Vagina (tissue), 2 donors: ENCODE measurements at regions not wholly inside any gene's neighbourhood (a gene's known extent, or its start where the extent isn't known, plus 50 kb on each side); places are given as distances from the start of the nearest gene placed in this dataset.

ENCODE experiments used
- DNase-seq, 2 donors: peaks; one replicate each; pipeline ENCODE4 v3.0.0-alpha.2; 2017; ENCODE audit errors: extremely low spot score in 2 of 2
- H3K27ac ChIP-seq: fragments of 200-600 bp; sonication (generic); one replicate; pipeline ENCODE4 v1.5.1; 2019
- H3K27me3 ChIP-seq: fragments of 200-600 bp; sonication (generic); one replicate; pipeline ENCODE4 v1.5.1; 2019
- H3K36me3 ChIP-seq, 2 donors: fragments of 200-600 bp; sonication (generic); one replicate each; pipeline ENCODE4 v1.5.1; 2017 to 2019
- H3K4me1 ChIP-seq: fragments of 200-600 bp; sonication (generic); one replicate; pipeline ENCODE4 v1.5.1; 2019
- H3K4me3 ChIP-seq, 2 donors: fragments of 200-600 bp; sonication (generic); 1 replicate in 1 of 2; 2 replicates in 1 of 2; pipeline ENCODE4 v1.5.1; 2016 to 2019
- H3K9me3 ChIP-seq: fragments of 200-600 bp; sonication (generic); one replicate; pipeline ENCODE4 v1.5.1; 2019
- POLR2A ChIP-seq, 2 donors: fragments of 450-650 bp; IDR thresholded peaks; one replicate each; pipeline ENCODE4 v1.6.1; 2017; ENCODE audit warnings: antibody characterized with exemption in 2 of 2, mild to moderate bottlenecking in 2 of 2, moderate library complexity in 2 of 2
- POLR2AphosphoS5 ChIP-seq, 2 donors: sonication (generic); formaldehyde crosslinking; IDR thresholded peaks; one replicate each; pipeline ENCODE4 v1.9.0; 2017; ENCODE audit warnings: antibody characterized with exemption in 2 of 2, mild to moderate bottlenecking in 2 of 2, low read depth in 1 of 2; ENCODE audit not compliant: insufficient read depth in 1 of 2
- intact Hi-C: fragments of 100-400 bp; cut with DNase I; formaldehyde crosslinking; loops from one replicate; pipeline ENCODE4 v1.15.1; 2023
- TF ChIP-seq, protein P1 (sequence below), 3 experiments: fragments of 450-650 bp in 2 of 3; fragments of 200-600 bp in 1 of 3; sonication (generic) in 1 of 3; IDR thresholded peaks; one replicate each; pipeline ENCODE4 v1.5.1; 2017 to 2019; ENCODE audit warnings: antibody characterized with exemption in 3 of 3, mild to moderate bottlenecking in 2 of 3, moderate library complexity in 2 of 3

- H3K9me3 ChIP-seq: no peaks in the 10 kb centered on the region
- H3K27ac ChIP-seq: no peak overlapping the region
- no peak for DNase-seq
- H3K36me3 ChIP-seq: no peaks in the 10 kb centered on the region
- no peak overlapping the region for H3K4me3 ChIP-seq
- TF ChIP-seq, protein P1, sequence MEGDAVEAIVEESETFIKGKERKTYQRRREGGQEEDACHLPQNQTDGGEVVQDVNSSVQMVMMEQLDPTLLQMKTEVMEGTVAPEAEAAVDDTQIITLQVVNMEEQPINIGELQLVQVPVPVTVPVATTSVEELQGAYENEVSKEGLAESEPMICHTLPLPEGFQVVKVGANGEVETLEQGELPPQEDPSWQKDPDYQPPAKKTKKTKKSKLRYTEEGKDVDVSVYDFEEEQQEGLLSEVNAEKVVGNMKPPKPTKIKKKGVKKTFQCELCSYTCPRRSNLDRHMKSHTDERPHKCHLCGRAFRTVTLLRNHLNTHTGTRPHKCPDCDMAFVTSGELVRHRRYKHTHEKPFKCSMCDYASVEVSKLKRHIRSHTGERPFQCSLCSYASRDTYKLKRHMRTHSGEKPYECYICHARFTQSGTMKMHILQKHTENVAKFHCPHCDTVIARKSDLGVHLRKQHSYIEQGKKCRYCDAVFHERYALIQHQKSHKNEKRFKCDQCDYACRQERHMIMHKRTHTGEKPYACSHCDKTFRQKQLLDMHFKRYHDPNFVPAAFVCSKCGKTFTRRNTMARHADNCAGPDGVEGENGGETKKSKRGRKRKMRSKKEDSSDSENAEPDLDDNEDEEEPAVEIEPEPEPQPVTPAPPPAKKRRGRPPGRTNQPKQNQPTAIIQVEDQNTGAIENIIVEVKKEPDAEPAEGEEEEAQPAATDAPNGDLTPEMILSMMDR (IDR thresholded peaks at IDR 0.05): no peak
- TF ChIP-seq POLR2AphosphoS5 (IDR thresholded peaks at IDR 0.05; ENCODE audit: insufficient read depth in 1 of 2, low read depth in 1 of 2) (no peak), POLR2A (IDR thresholded peaks at IDR 0.05) (no peak)
- peaks cover 7% of the 10 kb centered on the region for H3K4me1 ChIP-seq
- intact Hi-C loops: no loop called here
- no peaks in the 10 kb centered on the region for H3K27me3 ChIP-seq
Observed at GRCh38 chr2:60282886-60283285, 270.6 kb downstream of the BCL11A start.

DNA sequence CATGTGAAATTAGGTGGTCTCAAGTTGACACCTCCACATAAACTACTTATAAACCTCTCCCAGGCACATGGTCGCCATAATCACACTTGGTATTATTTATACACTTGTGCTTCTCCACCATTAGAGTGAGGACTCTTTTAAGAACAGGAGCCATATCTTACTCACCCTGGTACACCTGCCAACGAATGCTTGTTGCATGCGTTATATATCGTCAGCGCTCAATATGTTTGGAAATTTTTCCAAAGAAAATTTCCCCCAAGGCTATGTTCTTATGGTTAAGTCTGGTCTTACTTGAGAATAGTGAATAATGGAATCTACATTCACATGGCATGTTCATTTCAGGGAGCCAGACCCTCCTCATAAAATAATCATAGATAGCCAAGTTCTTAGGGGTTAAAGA lies 271.7 kb downstream of the BCL11A start:
- no peaks in the 10 kb centered on the region for H3K27me3 ChIP-seq
- intact Hi-C loops: no loop called here
- no peak for DNase-seq
- no peaks in the 10 kb centered on the region for H3K9me3 ChIP-seq
- H3K27ac ChIP-seq: no peak overlapping the region
- H3K4me1 ChIP-seq: peaks cover 7% of the 10 kb centered on the region
- no peak overlapping the region for H3K4me3 ChIP-seq
- TF ChIP-seq POLR2A (IDR thresholded peaks at IDR 0.05): no peak
- no peak for TF ChIP-seq POLR2AphosphoS5 (IDR thresholded peaks at IDR 0.05; ENCODE audit: insufficient read depth in 1 of 2, low read depth in 1 of 2)
- TF ChIP-seq, protein P1 (IDR thresholded peaks at IDR 0.05): no peak
- no peaks in the 10 kb centered on the region for H3K36me3 ChIP-seq

DNA sequence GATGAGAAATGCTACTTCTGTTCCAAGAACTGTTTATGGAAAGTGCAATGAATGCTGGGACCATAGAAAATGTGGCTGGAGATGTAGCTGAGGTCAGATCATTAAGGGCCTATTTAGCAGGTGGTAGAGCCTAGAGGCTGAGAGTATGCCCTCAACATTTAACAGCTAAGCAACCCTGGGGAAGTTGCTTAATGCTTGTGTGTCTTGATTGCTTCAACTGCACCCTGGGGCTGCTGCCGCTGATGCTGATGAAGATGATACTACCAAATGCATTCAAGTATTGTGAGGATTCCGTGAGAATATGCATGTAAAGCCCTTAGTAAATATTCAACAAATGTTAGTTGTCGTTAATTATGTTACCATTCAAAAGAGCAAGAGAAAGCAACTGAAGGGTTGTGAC lies 273.2 kb downstream of the BCL11A start:
- Histone ChIP-seq H3K4me3 (no peak overlapping the region), H3K4me1 (no peaks in the 10 kb centered on the region)

GRCh38 chr2:60278906-60279305 lies 274.5 kb downstream of the BCL11A start:
- intact Hi-C loops: no loop called here
- Histone ChIP-seq H3K36me3 (no peaks in the 10 kb centered on the region), H3K27ac (no peak overlapping the region), H3K4me1 (no peaks in the 10 kb centered on the region), H3K4me3 (no peak overlapping the region), H3K27me3 (no peaks in the 10 kb centered on the region), H3K9me3 (no peaks in the 10 kb centered on the region)
- DNase-seq: no peak
- TF ChIP-seq POLR2AphosphoS5 (IDR thresholded peaks at IDR 0.05; ENCODE audit: insufficient read depth in 1 of 2, low read depth in 1 of 2) (no peak), POLR2A (IDR thresholded peaks at IDR 0.05) (no peak)
- TF ChIP-seq, protein P1 (IDR thresholded peaks at IDR 0.05): no peak

More for the DNA sequence above, 273.2 kb downstream of the BCL11A start:
- intact Hi-C loops: no loop called here
- Histone ChIP-seq H3K27ac (no peak overlapping the region), H3K36me3 (no peaks in the 10 kb centered on the region), H3K27me3 (no peaks in the 10 kb centered on the region), H3K9me3 (no peaks in the 10 kb centered on the region)
- no peak for DNase-seq
- TF ChIP-seq POLR2A (IDR thresholded peaks at IDR 0.05): no peak
- no peak for TF ChIP-seq POLR2AphosphoS5 (IDR thresholded peaks at IDR 0.05; ENCODE audit: insufficient read depth in 1 of 2, low read depth in 1 of 2)
- TF ChIP-seq, protein P1 (IDR thresholded peaks at IDR 0.05): no peak

- DNase-seq: no peak
- Histone ChIP-seq H3K36me3 (no peaks in the 10 kb centered on the region), H3K27me3 (no peaks in the 10 kb centered on the region), H3K9me3 (no peaks in the 10 kb centered on the region), H3K4me1 (no peaks in the 10 kb centered on the region), H3K4me3 (no peak overlapping the region), H3K27ac (no peak overlapping the region)
- intact Hi-C loops: no loop called here
- TF ChIP-seq POLR2AphosphoS5 (IDR thresholded peaks at IDR 0.05; ENCODE audit: insufficient read depth in 1 of 2, low read depth in 1 of 2) (no peak), POLR2A (IDR thresholded peaks at IDR 0.05) (no peak)
- TF ChIP-seq, protein P1 (IDR thresholded peaks at IDR 0.05): no peak
Observed at GRCh38 chr2:60275958-60276357, 277.5 kb downstream of the BCL11A start.
